IMR-90 (cell line): ENCODE measurements at regions not wholly inside any gene's neighbourhood (a gene's known extent, or its start where the extent isn't known, plus 50 kb on each side); places are given as distances from the start of the nearest gene placed in this dataset.

Source experiments
- ATAC-seq: fragments of 200-7000 bp; cut with Tn5 transposase; 2 replicates; pipeline ENCODE4 v1.9.1; 2020; ENCODE audit warnings: low read depth, mild to moderate bottlenecking, moderate library complexity
- BruUV-seq: library from RNA; stranded (reverse); fragments of 400-500 nt; replicated peaks from 2 replicates; lab custom pipeline; 2021; lab: Mats Ljungman, UMichigan
- CTCF ChIA-PET: fragments of 300-600 bp; formaldehyde crosslinking; extraction: SDS; loops from one replicate; lab custom pipeline; 2021; ENCODE audit warnings: antibody characterized with exemption; lab: Yijun Ruan, JAX
- POLR2A ChIA-PET: fragments of 300-600 bp; sonication (Branson Sonifier 250); formaldehyde crosslinking; loops from one replicate; lab custom pipeline; 2022; ENCODE audit warnings: antibody characterized with exemption; ENCODE audit not compliant: unreplicated experiment; lab: Charles Lee
- DNase-seq: peaks from one replicate; pipeline ENCODE4 v3.0.0; 2013
- H2AFZ ChIP-seq: replicated peaks from 2 replicates; pipeline ENCODE3; 2013; ENCODE audit warnings: low read length, mild to moderate bottlenecking; ENCODE audit not compliant: poor library complexity
- H2AK5ac ChIP-seq: 2 replicates; pipeline ENCODE4 v1.6.1; 2013; ENCODE audit warnings: low read depth, low read length, inconsistent platforms
- H2AK9ac ChIP-seq: replicated peaks from 2 replicates; pipeline ENCODE3; 2013; ENCODE audit warnings: mild to moderate bottlenecking, low read depth, low read length, moderate library complexity; ENCODE audit not compliant: poor library complexity
- H2BK120ac ChIP-seq: 2 replicates; pipeline ENCODE4 v1.6.1; 2013; ENCODE audit warnings: low read depth, low read length, inconsistent platforms
- H2BK15ac ChIP-seq: 3 replicates; pipeline ENCODE4 v1.6.1; 2013; ENCODE audit warnings: low read depth, low read length, inconsistent platforms
- H2BK20ac ChIP-seq: 2 replicates; pipeline ENCODE4 v1.6.1; 2013; ENCODE audit warnings: low read depth, mild to moderate bottlenecking, inconsistent platforms, low read length, moderate library complexity
- H2BK5ac ChIP-seq: 2 replicates; pipeline ENCODE4 v1.6.1; 2013; ENCODE audit warnings: mild to moderate bottlenecking, low read depth, low read length, inconsistent platforms; ENCODE audit not compliant: poor library complexity, severe bottlenecking
- H3K14ac ChIP-seq: replicated peaks from 2 replicates; pipeline ENCODE4 v1.6.1; 2013; ENCODE audit warnings: low read depth, low read length, inconsistent platforms
- H3K18ac ChIP-seq: 2 replicates; pipeline ENCODE4 v1.6.1; 2013; ENCODE audit warnings: low read depth, low read length, control low read depth
- H3K23ac ChIP-seq: 2 replicates; pipeline ENCODE4 v1.6.1; 2013; ENCODE audit warnings: low read depth, low read length, inconsistent platforms
- H3K27ac ChIP-seq: 2 replicates; pipeline ENCODE4 v1.5.1; 2013; ENCODE audit warnings: mild to moderate bottlenecking, control low read depth, low read length; ENCODE audit not compliant: insufficient read depth
- H3K27me3 ChIP-seq: 2 replicates; pipeline ENCODE4 v1.6.1; 2013; ENCODE audit warnings: low read length; ENCODE audit not compliant: control insufficient read depth, insufficient read depth
- H3K36me3 ChIP-seq: 2 replicates; pipeline ENCODE4 v1.6.1; 2013; ENCODE audit warnings: low read length, mixed read lengths; ENCODE audit not compliant: control insufficient read depth, insufficient read depth
- H3K4ac ChIP-seq: 2 replicates; pipeline ENCODE4 v1.6.1; 2013; ENCODE audit warnings: low read depth, low read length, inconsistent platforms
- H3K4me1 ChIP-seq: 2 replicates; pipeline ENCODE4 v1.6.1; 2013; ENCODE audit warnings: low read length, mixed read lengths; ENCODE audit not compliant: control insufficient read depth, insufficient read depth
- H3K4me2 ChIP-seq: 2 replicates; pipeline ENCODE4 v1.6.1; 2013; ENCODE audit warnings: low read depth, mild to moderate bottlenecking, control low read depth, low read length, moderate library complexity
- H3K4me3 ChIP-seq: 2 replicates; pipeline ENCODE4 v1.5.1; 2013; ENCODE audit warnings: low read depth, mild to moderate bottlenecking, control low read depth, low read length, moderate library complexity; ENCODE audit not compliant: insufficient read depth
- H3K56ac ChIP-seq: 2 replicates; pipeline ENCODE4 v1.6.1; 2013; ENCODE audit warnings: low read length, inconsistent platforms; ENCODE audit not compliant: insufficient read depth; ENCODE audit errors: extremely low read depth
- H3K79me1 ChIP-seq, 2 experiments: 2 replicates each; pipeline ENCODE4 v1.6.1; 2013; ENCODE audit warnings: low read length in 2 of 2, inconsistent platforms in 1 of 2, low read depth in 1 of 2
- H3K9ac ChIP-seq: 2 replicates; pipeline ENCODE4 v1.6.1; 2013; ENCODE audit warnings: low read depth, low read length, control low read depth
- H3K9me1 ChIP-seq: 2 replicates; pipeline ENCODE4 v1.6.1; 2013; ENCODE audit warnings: low read length, inconsistent platforms; ENCODE audit not compliant: insufficient read depth
- H3K9me3 ChIP-seq: 2 replicates; pipeline ENCODE4 v1.6.1; 2013; ENCODE audit warnings: low read length; ENCODE audit not compliant: control insufficient read depth, insufficient read depth
- H4K20me1 ChIP-seq: 2 replicates; pipeline ENCODE4 v1.6.1; 2013; ENCODE audit warnings: low read length, inconsistent platforms; ENCODE audit not compliant: insufficient read depth
- H4K5ac ChIP-seq: 2 replicates; pipeline ENCODE4 v1.6.1; 2013; ENCODE audit warnings: mild to moderate bottlenecking, low read depth, low read length, control low read depth
- H4K8ac ChIP-seq, 2 experiments: 2 replicates each; pipeline ENCODE4 v1.6.1; 2013; ENCODE audit warnings: low read depth in 2 of 2, low read length in 2 of 2, control low read depth in 1 of 2, inconsistent platforms in 1 of 2
- H4K91ac ChIP-seq: 2 replicates; pipeline ENCODE4 v1.6.1; 2013; ENCODE audit warnings: low read depth, low read length, inconsistent platforms; ENCODE audit not compliant: insufficient read depth
- FOS ChIP-seq: fragments of 150-350 bp; IDR thresholded peaks from 2 replicates; pipeline ENCODE4 v1.6.1; 2016; ENCODE audit warnings: low read depth, low read length
- POLR2A ChIP-seq: IDR thresholded peaks from 2 replicates; pipeline ENCODE4 v1.6.1; 2012; ENCODE audit warnings: mild to moderate bottlenecking, low read depth, low read length
- SMC3 ChIP-seq: fragments of 150-350 bp; IDR thresholded peaks from 2 replicates; pipeline ENCODE4 v1.6.1; 2016; ENCODE audit warnings: low read depth, mild to moderate bottlenecking, antibody characterized with exemption, low read length, moderate library complexity
- WGBS, 2 experiments: methylation state at CpG; one replicate each; pipeline versions ENCODE4 v1.1.5 to v1.1.7; 2013; ENCODE audit warnings: missing lambda C conversion rate in 2 of 2; ENCODE audit not compliant: insufficient read length in 1 of 2; ENCODE audit errors: extremely low coverage in 2 of 2; 5-methylcytosine and 5-hydroxymethylcytosine counted together
- dilution Hi-C: fragments of 300-500 bp; cut with HindIII; formaldehyde crosslinking; loops from one replicate; pipeline ENCODE4 v1.14.3; 2018; ENCODE audit warnings: low sequenced_read_pairs; ENCODE audit not compliant: unreplicated experiment
- in situ Hi-C: fragments of 300-500 bp; cut with MboI; formaldehyde crosslinking; loops from 3 replicates; pipeline ENCODE4 v1.14.3; 2019; ENCODE audit warnings: low sequenced_read_pairs, inconsistent platforms, mixed read lengths
- intact Hi-C: fragments of 100-400 bp; cut with micrococcal nuclease; formaldehyde crosslinking; loops from 2 replicates; pipeline ENCODE4 v1.10.0; 2022

DNA sequence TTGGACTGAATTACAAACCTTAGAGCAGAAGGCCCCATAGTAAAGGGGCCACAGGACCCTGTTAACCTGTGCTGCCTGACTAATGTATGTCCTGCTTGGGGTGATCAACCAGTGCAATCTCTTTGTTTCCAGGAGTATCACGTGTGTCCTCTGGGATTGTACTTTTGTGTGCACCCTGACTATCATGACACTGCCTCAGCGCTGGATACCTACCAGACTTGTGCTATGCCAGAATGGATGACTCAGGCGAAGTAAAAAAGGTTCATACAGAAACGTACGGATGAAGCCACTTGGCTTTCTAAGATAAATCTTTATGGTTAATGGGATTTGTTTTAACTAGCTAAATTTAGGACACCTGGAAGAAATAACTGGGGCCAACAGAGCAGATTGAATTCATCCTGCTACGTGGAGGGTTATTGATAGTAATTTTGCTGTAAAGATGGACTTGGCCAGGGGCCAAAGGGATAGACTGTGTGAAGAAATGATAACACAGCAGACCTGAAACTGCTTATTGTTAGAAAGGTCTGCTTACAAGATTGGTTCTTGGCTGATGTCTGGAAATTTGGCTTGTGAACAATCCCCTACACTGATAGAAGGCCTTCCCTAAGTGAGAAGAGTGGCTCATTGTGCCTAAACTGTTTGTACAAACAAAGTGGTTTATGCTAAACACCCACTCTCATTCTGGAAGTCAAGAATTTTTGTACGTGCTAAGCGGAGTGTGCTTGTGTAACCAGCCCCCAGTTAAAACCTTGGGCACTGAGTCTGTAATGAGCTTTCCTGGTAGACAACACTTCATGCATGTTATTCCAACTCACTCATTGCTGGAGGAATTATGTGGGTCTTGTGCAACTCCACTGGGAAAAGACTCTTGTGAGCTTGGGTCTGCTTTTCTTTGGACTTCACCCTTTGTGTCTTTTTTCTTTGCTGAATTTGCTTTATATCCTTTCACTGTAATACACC lies 750.5 kb upstream of the HTR2C start:
- no peaks in the 10 kb centered on the region for H3K9me1 ChIP-seq
- H3K4me1 ChIP-seq = no peaks in the 10 kb centered on the region
- intact Hi-C loops (no loop called here), dilution Hi-C loops (no loop called here), in situ Hi-C loops (no loop called here)
- no peak for DNase-seq
- CTCF ChIA-PET = no interaction called here
- no peak overlapping the region for H3K18ac ChIP-seq
- no peak overlapping the region for H3K23ac ChIP-seq
- no peak overlapping the region for H2BK20ac ChIP-seq
- peaks cover 1% of the 10 kb centered on the region for H3K27me3 ChIP-seq
- H2AK5ac ChIP-seq = no peak overlapping the region
- no peak for ATAC-seq
- no peak overlapping the region for H2AFZ ChIP-seq
- BruUV-seq = no TSS peak
- H3K4ac ChIP-seq = no peak overlapping the region
- H4K91ac ChIP-seq = no peak overlapping the region
- H4K5ac ChIP-seq = no peak overlapping the region
- H2AK9ac ChIP-seq = no peak overlapping the region
- WGBS, 2 experiments = no CpG with 5 or more reads among the region's 8 CpGs
- no peaks in the 10 kb centered on the region for H3K9me3 ChIP-seq
- H3K56ac ChIP-seq = no peak overlapping the region
- H4K8ac ChIP-seq = no peak overlapping the region
- no peak overlapping the region for H2BK15ac ChIP-seq
- TF ChIP-seq SMC3 (no peak), POLR2A (no peak), FOS (no peak)
- no peak overlapping the region for H3K4me2 ChIP-seq
- no peaks in the 10 kb centered on the region for H3K79me1 ChIP-seq
- POLR2A ChIA-PET = no interaction called here
- no peaks in the 10 kb centered on the region for H3K36me3 ChIP-seq
- no peak overlapping the region for H2BK120ac ChIP-seq
- H2BK5ac ChIP-seq = no peak overlapping the region
- H3K4me3 ChIP-seq = no peak overlapping the region
- H3K27ac ChIP-seq = no peak overlapping the region
- no peaks in the 10 kb centered on the region for H4K20me1 ChIP-seq
- H3K14ac ChIP-seq = no peak overlapping the region
- H3K9ac ChIP-seq = no peak overlapping the region
